SHP77 treated with DMSO at 0.1 percent for 48 hours (cell line): ENCODE measurements at regions not wholly inside any gene's neighbourhood (a gene's known extent, or its start where the extent isn't known, plus 50 kb on each side); places are given as distances from the start of the nearest gene placed in this dataset.

Experiments
- DNase-seq: peaks from one replicate; lab custom pipeline; 2025; lab: John Stamatoyannopoulos, UW

DNA sequence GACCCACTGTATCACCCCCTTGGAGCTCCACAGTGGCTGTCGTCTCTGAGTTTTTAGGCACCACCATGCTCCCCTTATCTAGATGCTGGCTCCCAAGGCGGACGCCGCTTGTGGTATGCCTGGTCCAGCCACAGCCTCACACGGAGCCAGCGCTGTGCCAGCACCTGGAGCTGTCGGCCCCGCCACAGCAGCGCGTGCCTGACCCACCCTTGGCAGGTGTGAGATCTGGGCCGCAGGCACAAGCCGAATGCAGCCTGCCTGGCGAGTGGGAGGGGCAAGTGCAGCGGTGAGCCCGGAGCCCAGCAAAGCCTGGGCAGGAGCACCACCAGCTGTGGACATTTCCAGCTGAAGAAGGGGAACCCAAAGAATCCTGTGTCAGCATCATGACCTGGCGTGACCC, 91.9 kb upstream of the BACE2 start:
- no peak for DNase-seq

DNA sequence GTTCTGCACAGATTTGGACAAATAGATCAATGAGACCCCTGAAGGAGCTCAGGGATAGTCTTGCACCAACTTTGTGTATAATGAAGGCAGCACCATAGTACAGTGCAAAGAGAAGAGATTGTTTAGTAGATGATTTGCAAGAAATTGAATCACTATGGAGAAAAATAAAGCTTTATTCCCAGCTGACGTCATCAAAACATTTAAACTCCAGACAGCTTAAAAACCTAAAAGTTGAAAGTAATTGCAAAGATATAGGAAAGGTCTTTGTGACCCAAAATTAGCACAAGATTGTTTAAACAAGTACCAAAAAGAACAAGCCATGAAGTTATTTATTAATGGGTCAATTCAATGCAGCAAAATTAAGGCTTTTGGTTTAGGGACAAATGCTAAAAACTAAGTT, 88.8 kb upstream of the BACE2 start:
- DNase-seq: no peak

DNA sequence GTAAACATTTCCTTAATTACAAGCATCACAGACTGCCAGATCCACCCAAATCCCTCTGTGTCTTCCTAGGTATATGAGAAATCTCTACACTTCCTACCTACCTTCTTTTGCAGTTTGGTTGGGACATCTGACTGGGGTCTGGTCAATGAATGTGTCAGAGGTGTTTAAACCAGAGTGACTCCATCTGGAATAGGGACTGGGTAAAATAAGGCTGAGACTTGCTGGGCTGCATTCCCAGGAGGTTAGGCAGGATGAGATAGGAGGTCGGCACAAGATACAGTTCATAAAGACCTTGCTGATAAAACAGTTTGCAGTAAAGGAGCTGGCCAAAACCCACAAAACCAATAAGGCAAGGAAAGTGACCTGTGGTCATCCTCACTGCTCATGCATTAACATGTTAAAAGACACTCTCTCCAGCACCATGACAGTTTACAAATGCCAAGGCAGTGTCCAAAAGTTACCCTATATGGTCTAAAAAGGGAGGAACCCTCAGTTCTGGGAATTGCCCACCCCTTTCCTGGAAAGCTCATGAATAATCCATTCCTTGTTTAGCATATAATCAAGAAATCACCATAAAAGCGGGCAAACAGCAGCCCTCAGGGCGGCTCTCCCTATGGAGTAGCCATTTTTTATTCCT, 87.4 kb upstream of the BACE2 start:
- DNase-seq: no peak

DNA sequence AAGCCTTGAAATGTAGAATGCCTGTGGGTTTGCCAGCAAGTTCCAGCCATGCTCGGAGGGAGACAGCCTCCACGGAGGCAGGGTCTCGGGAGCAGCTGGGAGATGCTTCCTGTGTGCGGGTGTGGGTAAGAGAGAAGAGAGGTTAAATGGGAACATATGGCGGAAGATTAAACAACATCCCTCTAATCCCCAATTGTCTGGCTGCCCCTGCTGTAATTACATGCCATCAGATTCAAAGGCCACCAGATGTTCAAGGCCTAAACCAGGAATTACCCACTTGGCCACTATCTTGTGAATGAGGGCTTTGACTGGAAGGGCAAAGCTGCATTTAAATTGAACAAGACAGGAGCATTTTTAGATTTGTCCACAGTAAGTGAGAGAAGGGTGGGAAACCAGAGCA, 81.4 kb upstream of the BACE2 start:
- no peak for DNase-seq

DNA sequence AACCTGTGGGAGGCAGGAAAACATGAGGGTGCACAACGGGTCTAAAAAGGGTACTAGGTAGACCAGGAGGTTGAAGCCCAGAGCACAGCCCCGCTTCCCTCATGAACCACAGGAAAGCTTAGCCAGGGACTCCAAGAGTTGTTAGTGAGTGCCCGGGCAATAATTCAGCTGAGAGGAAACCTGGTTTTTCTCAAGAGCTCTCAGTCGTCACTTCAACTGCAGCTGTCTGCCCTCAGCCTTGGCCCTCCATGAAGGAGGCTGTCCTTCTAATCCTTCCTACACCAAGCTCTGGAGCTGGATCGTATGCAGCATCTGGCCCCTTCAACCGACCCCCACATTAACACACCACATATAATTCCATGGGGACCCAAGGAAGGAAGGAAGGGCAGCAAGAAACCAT, 77.0 kb upstream of the BACE2 start:
- no peak for DNase-seq

DNA sequence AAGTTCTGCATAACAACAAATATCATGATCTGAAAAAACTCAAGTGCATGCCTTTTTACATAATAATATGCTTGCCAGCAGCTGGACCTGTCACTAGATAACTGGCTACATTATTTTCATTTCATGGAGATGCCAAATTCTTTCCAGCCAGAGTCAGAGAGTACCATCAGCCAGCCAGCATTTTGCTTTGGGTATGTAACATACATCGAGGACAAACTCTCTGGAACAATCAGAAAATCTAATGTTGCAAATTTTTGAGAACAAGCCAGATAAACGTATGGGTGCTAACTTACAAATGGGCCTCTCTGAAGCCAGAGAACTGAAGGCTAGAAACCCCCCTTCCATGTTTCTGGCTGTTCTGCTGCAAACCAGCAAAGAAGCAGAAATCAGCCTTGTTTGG, 76.3 kb upstream of the BACE2 start:
- no peak for DNase-seq

DNA sequence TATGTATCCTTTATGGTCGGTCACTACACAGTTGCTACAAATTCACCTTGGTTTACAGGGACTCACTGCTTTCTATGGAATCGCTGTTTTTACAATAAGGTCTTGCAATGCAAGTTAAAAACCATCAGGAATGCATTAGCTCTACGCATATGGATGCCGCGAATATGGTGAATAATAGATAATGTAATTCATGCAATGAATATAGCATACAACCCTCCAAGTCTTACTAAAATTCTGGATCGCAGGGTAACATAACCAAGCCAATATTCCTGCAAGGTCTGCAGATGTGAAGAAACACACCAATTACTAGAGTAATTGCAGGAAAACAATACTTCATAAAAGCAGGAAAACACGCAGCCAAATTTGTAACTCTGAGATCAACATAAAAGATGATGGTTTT, 75.6 kb upstream of the BACE2 start:
- no peak for DNase-seq

DNA sequence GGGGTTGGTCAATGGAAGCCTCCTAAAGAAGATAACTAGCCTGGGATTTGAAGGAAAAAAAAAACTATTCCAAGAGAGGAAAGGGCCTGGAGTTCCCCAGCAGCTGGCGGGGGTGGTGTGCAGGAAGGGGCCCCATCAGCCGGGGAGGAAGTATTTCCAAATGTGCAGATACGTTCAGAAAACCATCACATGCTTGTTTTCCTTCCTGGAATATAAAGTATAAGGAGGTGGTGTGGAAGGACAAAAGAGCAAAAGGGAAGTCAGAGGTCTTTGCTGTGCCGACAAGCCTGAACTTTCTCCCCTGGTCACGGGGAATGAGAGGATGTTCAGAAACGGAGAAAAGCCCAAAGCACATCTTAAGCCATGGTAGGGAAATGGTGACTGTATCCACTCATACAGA, 72.0 kb upstream of the BACE2 start:
- no peak for DNase-seq

DNA sequence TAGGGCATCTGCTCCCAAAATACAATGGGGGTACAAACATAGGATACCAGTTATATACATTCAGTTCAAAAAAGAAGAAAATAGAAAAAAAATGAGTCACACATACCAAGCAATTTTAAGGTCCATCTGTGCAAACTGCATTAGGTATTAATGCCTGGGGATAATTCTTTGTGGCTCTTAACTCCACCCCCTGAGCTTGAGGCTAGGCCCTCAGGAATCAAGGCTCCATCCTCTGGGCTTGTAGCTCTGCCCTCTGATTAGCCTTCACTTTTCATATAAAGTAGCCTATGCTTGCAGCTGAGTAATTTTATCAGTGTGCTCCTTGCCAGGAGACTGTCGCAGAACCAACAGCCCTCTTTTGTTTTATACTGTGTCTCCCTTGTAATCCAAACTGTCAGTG, 69.9 kb upstream of the BACE2 start:
- DNase-seq: no peak

DNA sequence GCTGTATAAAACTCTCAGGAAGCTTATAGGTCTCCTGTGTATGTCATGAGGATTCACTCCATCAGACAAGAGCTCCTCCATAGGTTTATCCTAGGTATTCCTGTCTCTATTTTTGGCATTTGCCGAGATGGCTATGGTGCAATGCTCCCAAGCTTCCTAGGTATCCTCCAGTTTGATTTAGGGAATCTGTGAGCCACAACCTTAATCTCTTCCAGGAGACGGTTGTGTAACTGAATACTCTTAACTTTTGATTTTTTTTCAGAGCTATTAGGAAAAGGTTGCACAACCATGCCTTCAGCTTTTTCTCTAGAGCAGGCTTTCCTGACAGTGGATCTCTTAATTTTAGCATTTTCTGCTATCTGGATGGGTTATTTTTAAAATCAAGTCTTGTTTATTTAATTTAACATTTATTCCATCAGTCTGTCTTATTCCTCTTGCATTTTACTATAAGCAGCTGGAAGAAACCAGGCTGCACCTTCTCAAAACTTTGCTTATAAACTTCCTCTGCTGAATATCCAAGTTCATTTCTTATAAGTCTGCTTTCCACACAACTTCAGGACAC, 69.4 kb upstream of the BACE2 start:
- DNase-seq: no peak

DNA sequence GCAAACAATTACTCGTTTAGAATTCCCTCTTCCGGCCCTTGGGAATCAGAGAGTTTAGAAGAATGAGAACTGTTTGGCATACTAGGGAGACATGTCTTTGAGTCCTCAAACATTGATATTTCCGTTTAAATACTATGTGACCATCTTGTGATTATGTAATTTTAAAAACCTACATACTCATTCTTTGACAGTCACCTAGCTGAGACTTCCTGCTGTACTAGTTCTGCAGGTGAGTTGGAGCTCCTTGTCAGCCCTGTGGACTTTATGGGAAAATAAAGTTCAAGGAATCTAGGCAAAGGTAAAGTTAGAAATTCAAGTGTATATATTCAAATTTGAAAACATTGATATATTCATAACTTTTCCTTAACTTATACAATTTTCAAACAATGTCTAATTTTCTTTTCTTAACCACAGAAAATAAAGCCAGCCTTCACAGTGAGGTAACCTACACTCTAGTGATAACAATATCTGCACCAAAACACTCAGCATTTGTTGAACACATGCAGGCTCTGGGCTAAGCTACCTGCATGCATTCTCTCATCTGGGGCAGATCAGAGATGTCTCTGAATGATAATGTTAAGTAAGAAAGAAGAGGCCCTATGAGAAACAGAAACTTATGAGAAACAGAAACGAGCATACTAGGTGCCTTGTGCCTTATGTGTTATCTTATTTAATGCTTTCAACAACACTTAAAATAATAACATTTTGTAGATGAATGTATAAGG, 67.0 kb upstream of the BACE2 start:
- no peak for DNase-seq

DNA sequence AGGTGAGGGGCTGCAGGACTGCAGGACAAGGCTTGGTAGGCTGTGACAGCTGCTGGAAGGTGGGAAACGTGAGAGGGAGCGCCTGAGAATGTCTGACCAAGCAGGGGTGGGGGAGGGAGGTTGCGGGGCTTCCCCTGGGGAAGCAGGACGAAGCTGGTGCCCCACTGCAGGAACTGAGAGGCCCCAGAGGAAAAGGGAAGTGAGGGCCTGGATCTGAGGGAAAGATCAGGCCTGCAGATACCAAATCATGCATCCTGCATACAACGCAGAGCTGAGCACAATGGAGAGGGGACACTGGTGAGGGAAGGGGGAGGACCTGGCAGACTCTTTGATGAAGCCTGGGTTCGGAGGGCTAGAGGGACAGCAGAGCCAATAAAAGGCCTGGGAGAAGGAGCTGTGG, 65.7 kb upstream of the BACE2 start:
- DNase-seq: no peak

DNA sequence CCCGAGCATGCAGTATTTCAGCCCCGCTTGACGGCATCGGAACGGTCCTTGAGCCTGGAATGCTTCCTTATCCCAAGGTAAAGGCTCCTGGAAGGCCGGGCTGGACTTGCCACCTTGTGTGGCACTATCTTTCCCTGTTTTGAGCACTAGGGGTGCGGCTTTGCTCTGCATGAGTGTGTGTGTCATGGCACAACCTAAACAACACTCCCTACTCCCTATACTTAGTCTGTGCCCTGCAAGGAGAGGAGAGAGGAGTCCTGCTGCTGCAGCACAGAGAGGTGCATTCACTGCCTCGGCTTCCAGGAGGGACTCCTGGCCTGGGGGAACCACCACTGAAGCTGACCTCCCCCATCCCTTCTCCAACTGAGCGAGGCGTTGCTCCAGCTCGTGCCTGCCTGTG, 60.4 kb upstream of the BACE2 start:
- no peak for DNase-seq

DNA sequence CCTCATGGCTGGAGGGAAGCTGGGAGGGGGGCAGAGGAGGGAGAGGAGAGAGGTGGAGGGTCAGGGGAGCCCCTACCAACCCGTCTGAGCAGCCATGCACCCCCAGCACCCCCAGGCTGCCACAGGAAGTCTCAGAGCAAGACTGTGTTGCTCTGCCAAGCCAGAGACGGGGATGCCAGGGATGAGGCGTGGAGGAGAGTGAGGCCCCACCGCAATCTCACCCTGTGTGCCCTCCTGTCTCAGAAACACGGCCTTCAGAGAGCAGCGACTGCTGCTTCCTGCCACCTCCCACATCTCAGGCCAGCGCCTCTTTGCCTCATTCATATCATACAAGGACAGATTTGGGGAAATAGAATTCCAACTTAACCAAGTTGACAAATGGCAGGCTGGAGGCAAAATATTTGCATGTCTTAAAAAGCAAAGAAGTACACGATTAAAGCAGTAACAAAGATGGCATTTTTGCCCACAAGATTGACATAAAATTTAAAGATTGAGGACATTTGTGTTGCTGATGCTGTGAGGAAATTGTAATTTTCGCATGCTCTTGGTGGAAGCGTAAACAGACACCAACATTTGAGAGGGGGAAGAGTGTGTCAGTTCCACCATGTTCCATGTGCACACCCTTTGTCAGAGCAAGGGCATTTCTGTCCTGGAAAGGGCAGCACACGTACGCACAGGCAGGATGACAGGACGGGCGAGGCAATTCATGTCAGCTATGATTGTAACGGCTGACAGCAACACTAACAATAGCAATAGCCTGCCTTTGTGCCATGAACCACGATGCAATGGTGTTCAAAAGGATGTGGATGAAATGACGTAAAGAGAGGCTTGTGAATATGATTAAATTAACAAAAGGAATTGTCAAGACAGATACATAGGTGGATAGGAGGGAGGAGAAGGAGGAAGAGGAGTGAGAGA, 59.0 kb upstream of the BACE2 start:
- no peak for DNase-seq

DNA sequence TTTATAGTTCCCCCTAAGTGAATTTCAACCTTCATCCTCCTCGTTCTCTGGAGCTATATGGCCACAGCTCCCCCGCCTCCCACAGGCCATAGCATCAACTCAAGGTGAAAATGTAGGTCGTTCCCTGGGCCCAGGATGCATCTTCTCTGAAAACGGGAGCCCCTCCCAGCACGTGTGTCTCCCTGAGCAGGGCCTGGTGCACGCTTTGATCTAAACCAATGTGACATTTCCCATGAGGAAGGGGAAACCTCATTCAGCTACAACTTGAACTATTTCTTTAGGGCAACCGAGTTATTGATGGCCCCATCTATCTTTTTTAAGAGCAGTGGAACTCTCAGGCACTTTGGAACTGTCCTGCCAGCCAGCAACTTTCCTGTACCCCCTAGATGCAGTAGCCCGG, 57.8 kb upstream of the BACE2 start:
- no peak for DNase-seq

DNA sequence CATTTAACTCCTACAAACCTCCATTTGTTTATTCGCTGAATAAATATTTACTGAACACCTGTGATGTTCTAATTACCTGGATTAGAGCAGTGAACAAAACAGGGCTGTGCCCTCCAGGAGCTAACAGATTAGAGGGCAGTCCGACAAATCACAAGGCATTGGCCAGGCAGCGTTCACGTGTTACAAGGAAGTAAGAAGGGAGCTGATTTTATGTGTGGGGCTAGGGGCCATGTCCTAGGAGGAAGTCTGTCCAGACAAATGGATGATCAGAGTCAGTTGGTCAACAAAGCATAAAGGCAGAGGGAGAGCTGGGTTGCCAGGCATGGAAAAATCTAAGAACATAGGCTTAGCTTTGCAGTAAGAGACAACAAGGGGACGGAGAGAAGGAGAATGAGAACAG, 57.3 kb upstream of the BACE2 start:
- no peak for DNase-seq

DNA sequence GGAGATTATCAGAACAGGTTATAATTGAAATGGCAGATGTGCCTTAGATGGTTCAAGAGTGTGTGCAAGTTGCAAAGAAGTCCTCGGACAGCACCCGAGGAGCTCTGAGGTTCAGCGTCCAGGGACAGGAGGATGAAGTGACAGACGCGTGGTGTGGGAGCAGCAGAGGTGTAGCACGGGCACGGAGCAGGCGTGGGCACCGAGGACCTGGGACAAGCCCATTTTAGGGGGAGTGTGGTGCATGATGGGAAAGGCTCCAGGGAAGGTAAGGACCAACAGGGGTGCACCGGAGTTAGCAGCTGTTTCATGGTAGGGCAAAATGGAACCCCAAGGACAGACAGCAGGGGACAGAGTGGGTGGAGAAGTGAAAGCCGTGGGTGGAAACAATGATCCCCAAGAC, 56.3 kb upstream of the BACE2 start:
- no peak for DNase-seq

DNA sequence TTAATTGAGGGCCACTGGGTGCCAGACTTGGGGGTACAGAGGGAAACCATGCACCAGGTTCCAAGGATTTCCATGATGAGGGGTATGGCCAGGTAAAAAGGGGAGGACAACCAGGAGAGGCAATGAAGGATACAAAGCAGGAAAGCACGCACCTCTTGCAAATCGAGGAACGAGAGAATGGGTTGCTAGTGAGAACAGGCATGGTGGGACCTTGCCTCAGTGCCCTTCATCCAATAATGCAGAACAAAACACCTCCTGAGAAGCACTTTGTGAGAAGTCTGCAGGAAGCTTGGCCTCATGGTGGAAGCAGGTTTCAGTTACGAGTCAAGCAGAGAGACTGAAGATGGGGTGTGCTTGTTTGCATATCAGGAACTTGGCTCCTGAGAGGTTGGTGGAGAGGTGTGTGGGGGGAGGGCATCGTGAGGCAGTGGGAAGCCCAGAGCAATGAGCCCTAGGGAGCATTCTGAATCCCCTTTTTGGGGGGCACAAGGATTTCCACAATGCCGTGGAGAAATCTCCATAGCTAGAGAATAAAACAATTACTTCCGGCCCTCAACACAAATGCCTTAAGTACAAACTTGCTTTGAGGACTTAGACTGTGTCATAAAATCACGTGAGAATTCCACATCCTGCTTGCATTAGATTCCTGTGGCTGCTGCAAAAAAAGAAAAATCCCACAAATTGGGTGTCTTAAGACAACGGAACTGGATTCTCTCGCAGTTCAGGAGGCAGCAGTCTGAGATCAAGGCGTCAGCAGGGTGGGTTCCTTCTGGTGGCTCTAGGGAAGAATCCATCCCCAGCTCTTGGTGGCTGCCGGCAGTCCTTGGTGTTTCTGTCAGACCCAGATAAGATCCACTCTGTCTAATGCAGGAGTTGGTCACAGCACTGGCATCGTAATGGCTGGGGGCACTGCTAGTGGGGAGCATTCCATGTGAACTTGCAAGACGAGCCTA, 54.9 kb upstream of the BACE2 start:
- DNase-seq: no peak

DNA sequence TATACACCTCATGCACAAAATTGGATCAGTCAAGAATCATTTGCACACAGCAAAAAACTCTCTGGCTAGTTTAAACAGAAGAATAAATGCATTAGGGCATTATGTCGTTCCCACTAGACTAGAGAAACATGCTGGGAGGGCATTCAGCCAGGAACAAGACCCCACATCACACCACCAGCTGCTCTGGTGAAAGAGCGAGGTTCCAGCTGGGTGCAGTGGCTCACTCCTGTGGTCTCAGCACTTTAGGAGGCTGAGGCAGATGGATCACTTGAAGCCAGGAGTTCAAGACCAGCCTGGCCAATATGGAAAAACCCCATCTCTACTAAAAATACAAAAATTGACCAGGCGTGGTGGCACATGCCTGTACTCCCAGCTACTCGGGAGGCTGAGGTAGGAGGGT, 52.1 kb upstream of the BACE2 start:
- no peak for DNase-seq
